Fibroblast of lung (primary cell): ENCODE measurements at regions not wholly inside any gene's neighbourhood (a gene's known extent, or its start where the extent isn't known, plus 50 kb on each side); places are given as distances from the start of the nearest gene placed in this dataset.
A peak's percentile ranks its signal among the peaks of the same experiment; 100 is the strongest.
"Not testable (repeated sequence)": the region's sequence is repeated elsewhere in the genome, so short reads cannot be mapped to it uniquely, and the experiment has no call there.

Source experiments
- DNase-seq, 2 donors: peaks; one replicate each; pipeline versions ENCODE4 v3.0.0 to v3.0.0-alpha.2; 2010; ENCODE audit warnings: low read depth in 2 of 2
- H2AFZ ChIP-seq: 2 replicates; pipeline ENCODE4 v1.5.1; 2012; ENCODE audit warnings: low read length, control low read depth, inconsistent platforms
- H3K27ac ChIP-seq: 2 replicates; pipeline ENCODE4 v1.5.1; 2011; ENCODE audit warnings: low read length, control low read depth; ENCODE audit not compliant: insufficient read depth
- H3K27me3 ChIP-seq: 2 replicates; pipeline ENCODE4 v1.5.1; 2011; ENCODE audit warnings: mild to moderate bottlenecking, low read length; ENCODE audit not compliant: control insufficient read depth, insufficient read depth
- H3K36me3 ChIP-seq: 2 replicates; pipeline ENCODE4 v1.5.1; 2011; ENCODE audit warnings: low read length; ENCODE audit not compliant: control insufficient read depth, insufficient read depth
- H3K4me1 ChIP-seq: 2 replicates; pipeline ENCODE4 v1.5.1; 2011; ENCODE audit warnings: low read length; ENCODE audit not compliant: control insufficient read depth, insufficient read depth; ENCODE audit errors: extremely low read depth
- H3K4me2 ChIP-seq: 2 replicates; pipeline ENCODE4 v1.5.1; 2011; ENCODE audit warnings: low read length, control low read depth; ENCODE audit not compliant: insufficient read depth; ENCODE audit errors: extremely low read depth
- H3K4me3 ChIP-seq, 4 experiments: fragments of 200-600 bp in 1 of 4; sonication (generic) in 1 of 4; replicated peaks in 1 of 4; 2 replicates each; pipeline ENCODE4 v1.5.1; 2011 to 2016; ENCODE audit warnings: low read length in 4 of 4, low read depth in 3 of 4, mild to moderate bottlenecking in 3 of 4, control low read depth in 2 of 4, inconsistent platforms in 1 of 4, mixed read lengths in 1 of 4; ENCODE audit not compliant: insufficient read depth in 1 of 4; ENCODE audit errors: control extremely low read depth in 1 of 4
- H3K79me2 ChIP-seq: 2 replicates; pipeline ENCODE4 v1.5.1; 2012; ENCODE audit warnings: mild to moderate bottlenecking, low read length, inconsistent platforms; ENCODE audit not compliant: control insufficient read depth, insufficient read depth
- H3K9ac ChIP-seq: 2 replicates; pipeline ENCODE4 v1.5.1; 2011; ENCODE audit warnings: mild to moderate bottlenecking, low read length, control low read depth; ENCODE audit not compliant: insufficient read depth
- H3K9me3 ChIP-seq: 2 replicates; pipeline ENCODE4 v1.5.1; 2012; ENCODE audit warnings: low read depth, low read length; ENCODE audit not compliant: control insufficient read depth, insufficient read depth
- H4K20me1 ChIP-seq: 2 replicates; pipeline ENCODE4 v1.5.1; 2011; ENCODE audit warnings: low read length; ENCODE audit not compliant: control insufficient read depth, insufficient read depth; ENCODE audit errors: extremely low read depth
- CTCF ChIP-seq, 2 donors: IDR thresholded peaks in 1 of 2; conservative IDR thresholded peaks in 1 of 2; 1 replicate in 1 of 2; 2 replicates in 1 of 2; pipeline ENCODE4 v1.5.1; 2011 to 2012; ENCODE audit warnings: low read length in 2 of 2, control low read depth in 1 of 2, inconsistent platforms in 1 of 2, low read depth in 1 of 2, mild to moderate bottlenecking in 1 of 2
- EZH2 ChIP-seq: IDR thresholded peaks from 2 replicates; pipeline ENCODE4 v1.5.1; 2012; ENCODE audit warnings: low read length, control low read depth, mild to moderate bottlenecking; ENCODE audit errors: missing control alignments

GRCh38 chr16:29230671-29231096 lies 175.8 kb downstream of the NPIPB11 start:
- H3K27ac ChIP-seq, result no peak overlapping the region
- no peaks in the 10 kb centered on the region for H4K20me1 ChIP-seq
- no peak overlapping the region for H3K9ac ChIP-seq
- H3K4me3 ChIP-seq, result no peak overlapping the region
- DNase-seq, result peak; percentile 41 to 51
- H3K4me1 ChIP-seq, result peaks cover 4% of the 10 kb centered on the region
- H3K4me2 ChIP-seq, result no peak overlapping the region
- no peak overlapping the region for H2AFZ ChIP-seq
- H3K79me2 ChIP-seq, result no peaks in the 10 kb centered on the region
- no peaks in the 10 kb centered on the region for H3K9me3 ChIP-seq
- H3K36me3 ChIP-seq, result no peaks in the 10 kb centered on the region
- TF ChIP-seq CTCF (conservative IDR thresholded peaks at IDR 0.05 in 1 of 2, IDR thresholded peaks at IDR 0.05 in 1 of 2; ENCODE audit: low read depth in 1 of 2, low read length in 2 of 2), result no peak
- no peak for TF ChIP-seq EZH2
- H3K27me3 ChIP-seq, result no peaks in the 10 kb centered on the region

- H3K27ac ChIP-seq, H3K27me3 ChIP-seq, H3K4me3 ChIP-seq, H4K20me1 ChIP-seq, H3K4me1 ChIP-seq, H3K79me2 ChIP-seq, H3K9me3 ChIP-seq, H2AFZ ChIP-seq, H3K9ac ChIP-seq, DNase-seq, H3K4me2 ChIP-seq, H3K36me3 ChIP-seq: not testable (repeated sequence)
Measured at GRCh38 chr16:29230006-29230668, 176.4 kb downstream of the NPIPB11 start.

GRCh38 chr16:29229616-29230005 lies 176.9 kb downstream of the NPIPB11 start:
- H3K4me3 ChIP-seq, H3K36me3 ChIP-seq, H3K4me1 ChIP-seq, H3K9me3 ChIP-seq, H3K4me2 ChIP-seq, H3K27me3 ChIP-seq, H2AFZ ChIP-seq, H4K20me1 ChIP-seq, H3K79me2 ChIP-seq, H3K27ac ChIP-seq, DNase-seq, H3K9ac ChIP-seq: not testable (repeated sequence)

GRCh38 chr16:29228664-29229611 lies 177.6 kb downstream of the NPIPB11 start:
- not testable (repeated sequence) for H3K79me2 ChIP-seq, H3K4me2 ChIP-seq, H3K9me3 ChIP-seq, H3K27me3 ChIP-seq, H2AFZ ChIP-seq, H3K9ac ChIP-seq, DNase-seq, H3K4me3 ChIP-seq, H3K4me1 ChIP-seq, H3K36me3 ChIP-seq, H3K27ac ChIP-seq, H4K20me1 ChIP-seq
